SH-SY5Y (cell line): ENCODE measurements at regions not wholly inside any gene's neighbourhood (a gene's known extent, or its start where the extent isn't known, plus 50 kb on each side); places are given as distances from the start of the nearest gene placed in this dataset.

Experiments
- GATA2 ChIP-seq: IDR thresholded peaks from 2 replicates; pipeline ENCODE4 v1.6.1; 2011; ENCODE audit warnings: mild to moderate bottlenecking, low read depth, low read length
- GATA3 ChIP-seq: IDR thresholded peaks from 2 replicates; pipeline ENCODE4 v1.6.1; 2011; ENCODE audit warnings: low read depth, mild to moderate bottlenecking, low read length, moderate library complexity

DNA sequence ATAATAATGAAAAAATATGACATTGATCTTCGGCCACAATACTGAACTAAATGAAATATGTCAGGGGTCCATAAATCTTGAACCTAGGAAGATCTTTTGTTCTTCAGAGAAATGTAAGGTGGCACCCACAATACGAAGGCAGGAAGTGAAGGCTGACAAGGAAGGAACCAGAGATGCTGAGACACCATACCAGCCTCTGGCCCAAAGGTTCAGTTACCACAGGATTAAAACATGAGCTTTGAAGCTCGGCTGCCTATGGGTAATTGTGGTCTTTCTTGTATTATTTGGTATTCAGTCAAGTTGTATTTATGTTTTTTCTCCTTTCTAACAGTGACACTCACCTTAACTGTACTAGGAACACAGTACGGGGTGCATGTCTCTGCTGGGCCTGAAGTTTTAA is 448.8 kb upstream of the SETBP1 start:
- no peak for TF ChIP-seq GATA2
- no peak for TF ChIP-seq GATA3
